Osteoblast (primary cell): ENCODE measurements at regions not wholly inside any gene's neighbourhood (a gene's known extent, or its start where the extent isn't known, plus 50 kb on each side); places are given as distances from the start of the nearest gene placed in this dataset.

ENCODE experiments used
- DNase-seq: peaks from one replicate; pipeline ENCODE4 v3.0.0; 2011; ENCODE audit warnings: low spot score, mixed read lengths; ENCODE audit not compliant: insufficient read length; ENCODE audit errors: missing footprints
- H2AFZ ChIP-seq: 2 replicates; pipeline ENCODE4 v1.6.0; 2011; ENCODE audit warnings: mild to moderate bottlenecking, low read length
- H3K27ac ChIP-seq: 2 replicates; pipeline ENCODE4 v1.5.1; 2011; ENCODE audit warnings: mild to moderate bottlenecking, low read depth, low read length, moderate library complexity
- H3K27me3 ChIP-seq: 2 replicates; pipeline ENCODE4 v1.6.0; 2012; ENCODE audit warnings: mild to moderate bottlenecking, control low read depth, inconsistent platforms, low read length, moderate library complexity; ENCODE audit not compliant: insufficient read depth
- H3K36me3 ChIP-seq: 2 replicates; pipeline ENCODE4 v1.5.1; 2011; ENCODE audit warnings: mild to moderate bottlenecking, low read length, control low read depth, moderate library complexity; ENCODE audit not compliant: insufficient read depth
- H3K4me1 ChIP-seq: 2 replicates; pipeline ENCODE4 v1.5.1; 2011; ENCODE audit warnings: mild to moderate bottlenecking, low read length, control low read depth, moderate library complexity; ENCODE audit not compliant: insufficient read depth
- H3K4me2 ChIP-seq: 2 replicates; pipeline ENCODE4 v1.6.0; 2011; ENCODE audit warnings: mild to moderate bottlenecking, low read length; ENCODE audit not compliant: insufficient read depth
- H3K4me3 ChIP-seq: fragments of 200-600 bp; sonication (generic); 3 replicates; pipeline ENCODE4 v1.5.1; 2012; ENCODE audit warnings: mild to moderate bottlenecking, low read length, inconsistent platforms; ENCODE audit not compliant: insufficient read depth
- H3K79me2 ChIP-seq: 2 replicates; pipeline ENCODE4 v1.6.0; 2012; ENCODE audit warnings: mild to moderate bottlenecking, low read length, control low read depth, inconsistent platforms; ENCODE audit not compliant: insufficient read depth
- H3K9me3 ChIP-seq: 2 replicates; pipeline ENCODE4 v1.5.1; 2011; ENCODE audit warnings: low read depth, low read length, control low read depth
- H4K20me1 ChIP-seq: 2 replicates; pipeline ENCODE4 v1.6.0; 2012; ENCODE audit warnings: mild to moderate bottlenecking, low read length, control low read depth; ENCODE audit not compliant: insufficient read depth
- TF ChIP-seq, protein P1 (sequence below): IDR thresholded peaks from 2 replicates; pipeline ENCODE4 v1.5.1; 2011; ENCODE audit warnings: mild to moderate bottlenecking, low read depth, low read length, moderate library complexity; ENCODE audit errors: extremely low read depth

DNA sequence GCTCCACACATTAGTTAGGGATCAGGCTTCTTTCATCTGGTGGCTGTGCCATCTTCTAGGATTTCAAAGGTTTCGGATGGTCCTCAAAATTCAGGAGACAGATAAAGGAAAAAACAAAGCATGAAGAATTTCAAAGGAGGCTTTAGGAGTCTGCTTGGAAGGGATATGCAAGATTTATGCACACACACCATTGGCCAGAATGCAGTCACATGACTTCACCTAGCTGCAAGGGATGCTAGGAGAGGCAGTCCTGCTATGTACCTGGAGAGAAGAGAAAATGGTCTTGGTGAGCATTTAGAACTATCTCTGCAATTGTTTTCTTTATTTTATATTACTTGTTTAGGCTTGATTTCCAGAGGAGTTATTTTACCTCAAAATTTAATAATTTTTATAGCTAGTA is 174.6 kb downstream of the PCTP start:
- H3K79me2 ChIP-seq = no peaks in the 10 kb centered on the region
- no peaks in the 10 kb centered on the region for H3K36me3 ChIP-seq
- H3K9me3 ChIP-seq = no peaks in the 10 kb centered on the region
- no peak overlapping the region for H2AFZ ChIP-seq
- H3K27me3 ChIP-seq = no peaks in the 10 kb centered on the region
- TF ChIP-seq, protein P1, sequence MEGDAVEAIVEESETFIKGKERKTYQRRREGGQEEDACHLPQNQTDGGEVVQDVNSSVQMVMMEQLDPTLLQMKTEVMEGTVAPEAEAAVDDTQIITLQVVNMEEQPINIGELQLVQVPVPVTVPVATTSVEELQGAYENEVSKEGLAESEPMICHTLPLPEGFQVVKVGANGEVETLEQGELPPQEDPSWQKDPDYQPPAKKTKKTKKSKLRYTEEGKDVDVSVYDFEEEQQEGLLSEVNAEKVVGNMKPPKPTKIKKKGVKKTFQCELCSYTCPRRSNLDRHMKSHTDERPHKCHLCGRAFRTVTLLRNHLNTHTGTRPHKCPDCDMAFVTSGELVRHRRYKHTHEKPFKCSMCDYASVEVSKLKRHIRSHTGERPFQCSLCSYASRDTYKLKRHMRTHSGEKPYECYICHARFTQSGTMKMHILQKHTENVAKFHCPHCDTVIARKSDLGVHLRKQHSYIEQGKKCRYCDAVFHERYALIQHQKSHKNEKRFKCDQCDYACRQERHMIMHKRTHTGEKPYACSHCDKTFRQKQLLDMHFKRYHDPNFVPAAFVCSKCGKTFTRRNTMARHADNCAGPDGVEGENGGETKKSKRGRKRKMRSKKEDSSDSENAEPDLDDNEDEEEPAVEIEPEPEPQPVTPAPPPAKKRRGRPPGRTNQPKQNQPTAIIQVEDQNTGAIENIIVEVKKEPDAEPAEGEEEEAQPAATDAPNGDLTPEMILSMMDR = no peak
- no peaks in the 10 kb centered on the region for H4K20me1 ChIP-seq
- H3K4me1 ChIP-seq = no peaks in the 10 kb centered on the region
- H3K27ac ChIP-seq = no peak overlapping the region
- no peak overlapping the region for H3K4me3 ChIP-seq
- no peak for DNase-seq
- H3K4me2 ChIP-seq = no peak overlapping the region

DNA sequence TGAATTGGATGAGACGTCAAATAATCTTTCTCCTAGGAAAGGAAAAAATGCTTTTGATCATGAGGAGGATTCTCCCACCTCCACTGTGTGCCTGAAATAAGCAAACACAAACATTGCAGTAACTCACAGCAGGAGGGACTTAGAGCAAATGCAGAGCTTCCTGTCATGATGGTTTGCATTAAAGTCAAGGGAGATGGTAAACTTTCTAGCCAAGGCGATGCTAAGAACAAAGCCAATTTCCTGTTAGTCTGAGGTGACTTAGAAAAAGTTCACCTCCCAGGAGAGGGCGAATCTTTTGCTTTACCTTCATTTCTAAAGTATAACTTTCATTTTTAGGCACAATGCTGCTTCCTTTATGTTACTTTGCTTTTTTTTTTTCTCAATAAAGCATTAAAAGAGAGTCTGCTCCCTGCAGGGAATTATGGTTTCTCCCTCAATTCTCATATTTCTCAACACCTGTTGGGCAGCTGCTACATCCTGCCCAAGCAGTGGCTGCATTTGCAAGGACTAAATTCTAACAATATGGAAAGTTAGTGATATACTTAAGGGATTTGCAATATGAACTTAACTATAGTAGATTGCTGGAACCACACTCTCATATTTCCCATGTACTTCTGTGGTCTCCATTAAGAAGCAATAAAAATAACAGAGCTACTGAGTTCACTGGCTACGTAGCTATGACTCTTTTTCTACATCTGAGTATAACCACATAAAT is 175.6 kb downstream of the PCTP start:
- Histone ChIP-seq H3K9me3 (no peaks in the 10 kb centered on the region), H4K20me1 (no peaks in the 10 kb centered on the region), H3K36me3 (no peaks in the 10 kb centered on the region), H3K4me2 (no peak overlapping the region), H3K4me3 (no peak overlapping the region), H3K27ac (no peak overlapping the region), H3K79me2 (no peaks in the 10 kb centered on the region), H2AFZ (no peak overlapping the region), H3K27me3 (no peaks in the 10 kb centered on the region), H3K4me1 (no peaks in the 10 kb centered on the region)
- no peak for DNase-seq
- TF ChIP-seq, protein P1 = no peak

DNA sequence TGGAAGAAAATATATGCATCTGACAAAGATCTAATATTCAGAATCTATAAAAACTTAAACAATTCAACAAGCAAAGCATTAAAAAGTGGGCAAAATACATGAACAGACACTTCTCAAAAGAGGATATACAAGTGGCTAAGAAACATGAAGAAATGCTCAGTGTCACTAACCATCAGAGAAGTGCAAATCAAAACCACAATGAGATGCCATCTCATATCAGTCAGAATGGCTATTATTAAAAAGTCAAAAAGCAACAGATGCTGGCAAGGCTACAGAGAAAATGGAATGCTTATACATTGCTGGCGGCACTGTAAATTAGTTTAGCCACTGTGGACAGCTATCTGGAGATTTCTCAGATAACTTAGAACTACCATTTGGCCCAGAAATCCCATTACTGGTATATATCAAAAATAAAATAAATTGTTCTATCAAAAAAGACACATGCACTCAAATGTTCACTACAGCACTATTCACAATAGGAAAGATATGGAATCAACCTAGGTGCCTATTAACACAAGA is 179.5 kb downstream of the PCTP start:
- Histone ChIP-seq H3K4me2 (no peak overlapping the region), H3K79me2 (no peaks in the 10 kb centered on the region), H2AFZ (no peak overlapping the region), H3K9me3 (no peaks in the 10 kb centered on the region), H3K36me3 (no peaks in the 10 kb centered on the region), H3K27me3 (no peaks in the 10 kb centered on the region), H3K4me3 (no peak overlapping the region), H3K4me1 (no peaks in the 10 kb centered on the region), H3K27ac (no peak overlapping the region), H4K20me1 (no peaks in the 10 kb centered on the region)
- DNase-seq = no peak
- TF ChIP-seq, protein P1 = no peak

DNA sequence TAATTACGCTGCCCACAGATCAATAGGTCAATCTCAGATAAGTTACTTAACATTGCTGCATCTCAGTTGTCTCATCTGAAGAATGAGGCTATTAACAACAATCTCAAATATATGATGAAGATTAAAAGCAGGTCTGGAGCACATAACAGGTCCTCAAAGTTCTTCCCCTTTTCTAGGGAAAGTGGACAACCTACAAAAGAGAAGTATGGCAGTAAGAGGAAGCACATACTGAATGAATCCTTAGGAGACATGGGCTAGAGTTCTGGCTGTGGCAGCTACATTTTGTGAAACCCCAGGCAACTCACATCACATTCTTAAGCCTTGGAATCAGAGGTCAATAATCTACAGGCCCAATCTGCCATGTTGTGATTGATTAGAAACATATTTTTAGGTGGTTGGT is 180.6 kb downstream of the PCTP start:
- no peaks in the 10 kb centered on the region for H3K4me1 ChIP-seq
- no peak overlapping the region for H3K27ac ChIP-seq
- no peak overlapping the region for H3K4me2 ChIP-seq
- no peak for DNase-seq
- no peak overlapping the region for H2AFZ ChIP-seq
- no peaks in the 10 kb centered on the region for H4K20me1 ChIP-seq
- TF ChIP-seq, protein P1 = no peak
- H3K4me3 ChIP-seq = no peak overlapping the region
- no peaks in the 10 kb centered on the region for H3K9me3 ChIP-seq
- no peaks in the 10 kb centered on the region for H3K79me2 ChIP-seq
- no peaks in the 10 kb centered on the region for H3K27me3 ChIP-seq
- no peaks in the 10 kb centered on the region for H3K36me3 ChIP-seq
